22Rv1 (cell line): ENCODE measurements at regions not wholly inside any gene's neighbourhood (a gene's known extent, or its start where the extent isn't known, plus 50 kb on each side); places are given as distances from the start of the nearest gene placed in this dataset.

Source experiments
- CTCF ChIP-seq: fragments of 450-650 bp; IDR thresholded peaks from 2 replicates; pipeline ENCODE4 v1.5.1; 2017; ENCODE audit warnings: mild to moderate bottlenecking
- ZFX ChIP-seq: fragments of 450-650 bp; IDR thresholded peaks from 2 replicates; pipeline ENCODE4 v1.6.1; 2017; ENCODE audit warnings: antibody characterized with exemption, borderline replicate concordance

GRCh38 chr1:63134501-63135173 lies 187.7 kb upstream of the FOXD3 start:
- TF ChIP-seq CTCF = no peak
- TF ChIP-seq ZFX = no peak
